ENCODE measurements at regions not wholly inside any gene's neighbourhood (a gene's known extent, or its start where the extent isn't known, plus 50 kb on each side); places are given as distances from the start of the nearest gene placed in this dataset.

- no peak overlapping the region for H3K4me3 ChIP-seq (ENCODE audit: low read length)
- peaks cover 6% of the 10 kb centered on the region; the same call in 1 of the 2 replicates for H3K4me1 ChIP-seq (ENCODE audit: insufficient read depth, low read length)
- 93% methylated on average over 1 of the region's 1 CpG for WGBS
- H3K27ac ChIP-seq (ENCODE audit: low read depth, low read length), result no peak overlapping the region
- H3K36me3 ChIP-seq (ENCODE audit: insufficient read depth, low read length), result no peaks in the 10 kb centered on the region
- no peak overlapping the region for H3K9ac ChIP-seq (ENCODE audit: low read depth, low read length)
- H3K27me3 ChIP-seq (ENCODE audit: insufficient read depth, low read length), result peaks cover 73% of the 10 kb centered on the region
- H3K9me3 ChIP-seq (ENCODE audit: insufficient read depth, low read depth, low read length), result no peaks in the 10 kb centered on the region
Measured at GRCh38 chr14:96688629-96689028, 108.6 kb upstream of the VRK1 start.

DNA sequence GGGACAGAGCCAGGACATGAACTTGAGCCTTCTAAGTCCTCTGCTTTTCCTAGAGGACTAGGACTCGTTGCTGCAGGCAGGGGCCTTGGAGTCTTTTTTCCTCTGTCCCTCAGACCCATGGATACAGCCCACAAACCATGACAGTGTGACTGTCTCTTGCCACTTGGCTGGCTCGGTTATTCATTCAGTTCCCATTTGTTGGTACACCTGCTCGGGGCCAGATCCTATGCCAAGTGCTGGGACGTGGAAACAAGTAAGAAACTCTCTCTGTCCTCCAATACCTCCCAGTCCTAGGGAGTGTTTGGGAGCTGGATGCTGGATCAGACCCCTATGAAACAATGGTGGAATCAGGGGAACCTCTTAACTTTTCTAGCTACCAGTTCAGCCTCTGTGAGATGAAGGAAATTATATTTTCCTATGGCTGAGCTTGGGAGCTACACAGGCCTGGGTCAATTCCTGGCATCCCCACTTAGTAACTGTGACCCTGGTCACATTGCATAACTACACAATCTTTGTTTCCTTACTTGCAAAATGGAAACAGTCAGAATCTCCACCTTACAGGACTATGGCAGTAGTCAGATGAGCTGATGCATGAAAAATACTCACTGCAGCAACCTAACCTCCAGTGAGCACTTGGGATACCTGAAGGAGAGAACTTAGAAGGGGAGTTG, 106.3 kb upstream of the VRK1 start:
- no peaks in the 10 kb centered on the region for H3K36me3 ChIP-seq (ENCODE audit: insufficient read depth, low read length)
- H3K9ac ChIP-seq (ENCODE audit: low read depth, low read length), result no peak overlapping the region
- 89% methylated on average over 4 of the region's 4 CpGs for WGBS
- H3K27ac ChIP-seq (ENCODE audit: low read depth, low read length), result no peak overlapping the region
- H3K4me1 ChIP-seq (ENCODE audit: insufficient read depth, low read length), result peaks cover 14% of the 10 kb centered on the region; the same call in 1 of the 2 replicates
- no peaks in the 10 kb centered on the region for H3K9me3 ChIP-seq (ENCODE audit: insufficient read depth, low read depth, low read length)
- peaks cover 57% of the 10 kb centered on the region for H3K27me3 ChIP-seq (ENCODE audit: insufficient read depth, low read length)
- H3K4me3 ChIP-seq (ENCODE audit: low read length), result no peak overlapping the region

- H3K27ac ChIP-seq (ENCODE audit: low read depth, low read length), result no peak overlapping the region
- H3K4me3 ChIP-seq (ENCODE audit: low read length), result no peak overlapping the region
- H3K36me3 ChIP-seq (ENCODE audit: insufficient read depth, low read length), result no peaks in the 10 kb centered on the region
- no peak overlapping the region for H3K9ac ChIP-seq (ENCODE audit: low read depth, low read length)
- no peaks in the 10 kb centered on the region for H3K9me3 ChIP-seq (ENCODE audit: insufficient read depth, low read depth, low read length)
- H3K27me3 ChIP-seq (ENCODE audit: insufficient read depth, low read length), result peaks cover 40% of the 10 kb centered on the region
- peaks cover 14% of the 10 kb centered on the region; the same call in 1 of the 2 replicates for H3K4me1 ChIP-seq (ENCODE audit: insufficient read depth, low read length)
- WGBS, result 67% methylated on average over 4 of the region's 4 CpGs
Measured at GRCh38 chr14:96693252-96693820, 103.8 kb upstream of the VRK1 start.

DNA sequence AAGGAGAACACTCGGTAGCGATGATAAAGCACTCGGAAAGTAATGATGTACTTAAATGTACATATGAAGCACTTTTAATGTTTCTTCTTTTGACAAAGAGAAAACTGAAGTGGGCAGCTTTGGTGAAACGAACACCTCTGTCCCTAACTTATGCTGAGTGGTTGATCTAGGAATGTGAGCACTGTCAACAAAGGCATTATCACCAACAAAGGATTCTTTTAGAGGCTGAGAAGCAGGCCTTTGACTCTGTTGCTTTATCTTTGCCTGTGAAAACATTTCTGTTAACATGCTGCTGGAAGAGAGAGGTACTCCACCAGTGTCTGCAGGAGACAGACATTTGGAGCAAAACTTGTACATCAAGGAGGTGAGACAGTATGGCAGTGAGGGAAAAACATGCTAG, 103.2 kb upstream of the VRK1 start:
- H3K27me3 ChIP-seq (ENCODE audit: insufficient read depth, low read length), result peaks cover 38% of the 10 kb centered on the region
- no peak overlapping the region for H3K9ac ChIP-seq (ENCODE audit: low read depth, low read length)
- H3K4me3 ChIP-seq (ENCODE audit: low read length), result no peak overlapping the region
- no peaks in the 10 kb centered on the region for H3K9me3 ChIP-seq (ENCODE audit: insufficient read depth, low read depth, low read length)
- no peaks in the 10 kb centered on the region for H3K36me3 ChIP-seq (ENCODE audit: insufficient read depth, low read length)
- WGBS, result 57% methylated on average over 4 of the region's 4 CpGs
- H3K27ac ChIP-seq (ENCODE audit: low read depth, low read length), result no peak overlapping the region
- peaks cover 14% of the 10 kb centered on the region; the same call in 1 of the 2 replicates for H3K4me1 ChIP-seq (ENCODE audit: insufficient read depth, low read length)

- H3K9me3 ChIP-seq (ENCODE audit: insufficient read depth, low read depth, low read length), result no peaks in the 10 kb centered on the region
- H3K27ac ChIP-seq (ENCODE audit: low read depth, low read length), result no peak overlapping the region
- peaks cover 4% of the 10 kb centered on the region; the same call in 1 of the 2 replicates for H3K4me1 ChIP-seq (ENCODE audit: insufficient read depth, low read length)
- H3K36me3 ChIP-seq (ENCODE audit: insufficient read depth, low read length), result no peaks in the 10 kb centered on the region
- H3K27me3 ChIP-seq (ENCODE audit: insufficient read depth, low read length), result peaks cover 7% of the 10 kb centered on the region; the same call in 1 of the 2 replicates
- 92% methylated on average over 15 of the region's 15 CpGs for WGBS
- H3K4me3 ChIP-seq (ENCODE audit: low read length), result no peak overlapping the region
- H3K9ac ChIP-seq (ENCODE audit: low read depth, low read length), result no peak overlapping the region
Measured at GRCh38 chr14:96698960-96699539, 98.1 kb upstream of the VRK1 start.

GRCh38 chr14:96699666-96700065, 97.5 kb upstream of the VRK1 start:
- no peaks in the 10 kb centered on the region for H3K36me3 ChIP-seq (ENCODE audit: insufficient read depth, low read length)
- H3K4me1 ChIP-seq (ENCODE audit: insufficient read depth, low read length), result no peaks in the 10 kb centered on the region
- no peaks in the 10 kb centered on the region for H3K9me3 ChIP-seq (ENCODE audit: insufficient read depth, low read depth, low read length)
- peaks cover 7% of the 10 kb centered on the region; the same call in 1 of the 2 replicates for H3K27me3 ChIP-seq (ENCODE audit: insufficient read depth, low read length)
- WGBS, result 99% methylated on average over 3 of the region's 3 CpGs
- H3K4me3 ChIP-seq (ENCODE audit: low read length), result no peak overlapping the region
- H3K27ac ChIP-seq (ENCODE audit: low read depth, low read length), result no peak overlapping the region
- H3K9ac ChIP-seq (ENCODE audit: low read depth, low read length), result no peak overlapping the region

GRCh38 chr14:96702831-96703230, 94.4 kb upstream of the VRK1 start:
- Histone ChIP-seq H3K9ac (ENCODE audit: low read depth, low read length) (no peak overlapping the region), H3K9me3 (ENCODE audit: insufficient read depth, low read depth, low read length) (no peaks in the 10 kb centered on the region), H3K36me3 (ENCODE audit: insufficient read depth, low read length) (no peaks in the 10 kb centered on the region), H3K4me3 (ENCODE audit: low read length) (no peak overlapping the region), H3K27me3 (ENCODE audit: insufficient read depth, low read length) (no peaks in the 10 kb centered on the region), H3K4me1 (ENCODE audit: insufficient read depth, low read length) (no peaks in the 10 kb centered on the region), H3K27ac (ENCODE audit: low read depth, low read length) (no peak overlapping the region)
- WGBS, result 88% methylated on average over 6 of the region's 6 CpGs

DNA sequence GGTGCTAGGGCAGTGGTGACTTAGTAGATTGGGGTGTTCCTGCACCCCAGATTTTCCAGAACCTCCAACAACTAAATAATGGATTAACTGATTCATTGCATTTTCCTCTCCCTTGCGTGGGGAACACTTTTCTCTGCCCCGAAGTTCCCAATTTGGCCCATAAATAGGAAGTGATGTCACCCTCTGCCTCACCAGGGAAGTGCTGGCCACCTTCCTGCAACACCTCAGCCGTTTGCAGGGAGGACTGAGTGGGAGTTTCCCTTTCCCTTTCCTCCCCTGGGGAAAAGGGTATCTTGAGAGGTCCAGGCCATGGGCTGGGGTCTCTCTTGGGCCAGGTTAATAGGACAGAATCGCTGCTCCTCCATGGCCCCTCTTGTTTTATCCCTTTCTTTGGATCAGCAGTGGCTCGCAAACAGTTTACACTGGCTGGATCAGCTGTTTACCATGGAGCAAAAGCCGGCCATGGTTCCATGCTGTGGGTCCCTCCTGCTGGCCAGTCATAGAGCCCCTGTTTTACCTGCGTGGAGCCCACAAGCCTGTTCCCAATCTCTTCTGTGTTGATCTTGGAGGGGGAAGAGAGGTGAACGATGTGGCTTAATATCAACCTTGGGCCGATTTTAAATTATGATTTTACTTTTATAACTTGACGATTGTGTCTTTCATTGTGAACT, 91.6 kb upstream of the VRK1 start:
- H3K27ac ChIP-seq (ENCODE audit: low read depth, low read length), result no peak overlapping the region
- H3K27me3 ChIP-seq (ENCODE audit: insufficient read depth, low read length), result no peaks in the 10 kb centered on the region
- H3K9me3 ChIP-seq (ENCODE audit: insufficient read depth, low read depth, low read length), result no peaks in the 10 kb centered on the region
- no peak overlapping the region for H3K9ac ChIP-seq (ENCODE audit: low read depth, low read length)
- H3K4me3 ChIP-seq (ENCODE audit: low read length), result no peak overlapping the region
- no peaks in the 10 kb centered on the region for H3K36me3 ChIP-seq (ENCODE audit: insufficient read depth, low read length)
- H3K4me1 ChIP-seq (ENCODE audit: insufficient read depth, low read length), result no peaks in the 10 kb centered on the region
- 87% methylated on average over 10 of the region's 10 CpGs for WGBS

DNA sequence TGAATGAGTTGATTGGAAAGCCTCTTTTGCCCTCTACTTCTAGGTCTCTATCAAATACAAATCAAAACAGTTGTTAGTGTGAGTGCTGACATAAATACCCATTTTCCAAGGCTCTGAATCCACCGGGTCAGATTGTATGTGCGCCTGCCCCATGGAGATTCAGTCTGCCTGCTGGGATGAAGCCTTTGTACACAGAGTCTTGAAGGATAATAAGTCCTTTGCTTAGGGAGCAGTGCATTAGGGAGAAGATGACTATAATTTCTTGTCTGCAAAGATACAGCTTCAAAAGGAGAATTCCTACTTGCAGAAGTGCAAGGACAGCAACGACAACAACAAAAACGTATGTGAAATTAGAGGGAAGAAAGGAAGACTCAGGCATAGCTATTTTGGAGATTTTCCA, 90.3 kb upstream of the VRK1 start:
- Histone ChIP-seq H3K4me1 (ENCODE audit: insufficient read depth, low read length) (no peaks in the 10 kb centered on the region), H3K36me3 (ENCODE audit: insufficient read depth, low read length) (no peaks in the 10 kb centered on the region), H3K9me3 (ENCODE audit: insufficient read depth, low read depth, low read length) (no peaks in the 10 kb centered on the region), H3K4me3 (ENCODE audit: low read length) (no peak overlapping the region), H3K27me3 (ENCODE audit: insufficient read depth, low read length) (no peaks in the 10 kb centered on the region), H3K27ac (ENCODE audit: low read depth, low read length) (no peak overlapping the region), H3K9ac (ENCODE audit: low read depth, low read length) (no peak overlapping the region)
- WGBS, result 70% methylated on average over 4 of the region's 4 CpGs

GRCh38 chr14:96710060-96710666, 87.0 kb upstream of the VRK1 start:
- Histone ChIP-seq H3K27ac (ENCODE audit: low read depth, low read length) (no peak overlapping the region), H3K9ac (ENCODE audit: low read depth, low read length) (no peak overlapping the region), H3K36me3 (ENCODE audit: insufficient read depth, low read length) (no peaks in the 10 kb centered on the region), H3K4me3 (ENCODE audit: low read length) (no peak overlapping the region), H3K9me3 (ENCODE audit: insufficient read depth, low read depth, low read length) (no peaks in the 10 kb centered on the region), H3K27me3 (ENCODE audit: insufficient read depth, low read length) (no peaks in the 10 kb centered on the region), H3K4me1 (ENCODE audit: insufficient read depth, low read length) (no peaks in the 10 kb centered on the region)
- WGBS, result 92% methylated on average over 11 of the region's 11 CpGs
